ENCODE measurements at regions not wholly inside any gene's neighbourhood (a gene's known extent, or its start where the extent isn't known, plus 50 kb on each side); places are given as distances from the start of the nearest gene placed in this dataset.
A peak's percentile ranks its signal among the peaks of the same experiment; 100 is the strongest.

DNA sequence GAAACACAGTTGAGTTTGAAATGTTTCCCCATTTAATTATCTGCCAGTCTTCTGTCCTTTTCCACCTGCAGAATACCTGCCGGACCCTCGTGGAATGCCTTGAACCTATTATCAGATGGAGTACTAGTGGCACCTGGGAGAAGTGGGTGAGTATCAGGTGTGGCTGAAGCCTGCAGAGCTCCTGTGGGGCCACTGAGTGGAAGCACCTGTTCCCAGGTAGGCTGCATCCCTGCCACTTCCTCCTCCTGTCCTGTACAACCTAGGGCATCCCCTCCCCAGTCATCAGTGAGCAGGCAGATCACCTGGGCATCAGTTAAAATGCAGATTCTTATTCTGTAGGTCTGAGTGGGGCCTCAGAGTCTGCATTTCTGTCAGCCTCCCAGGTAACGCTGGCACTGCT lies 80.8 kb upstream of the BZW1 start:
- no peak overlapping the region for H2BK5ac ChIP-seq (ENCODE audit: low read depth, low read length)
- H3K4me3 ChIP-seq (ENCODE audit: extremely low read depth in 1 of 4, insufficient read depth in 2 of 4, low read depth in 3 of 4, low read length in 4 of 4) = no peak overlapping the region
- no peaks in the 10 kb centered on the region for H3K79me1 ChIP-seq (ENCODE audit: low read depth, low read length)
- no peaks in the 10 kb centered on the region; the same call in 1 of the 2 replicates for H3K23me2 ChIP-seq (ENCODE audit: low read depth, low read length)
- H3K4ac ChIP-seq (replicated peaks; ENCODE audit: insufficient read length, low read depth, low read length) = no peak overlapping the region
- H3K9me3 ChIP-seq (ENCODE audit: insufficient read depth in 2 of 2, low read depth in 1 of 2, low read length in 1 of 2) = no peaks in the 10 kb centered on the region
- CTCF ChIA-PET (ENCODE audit: partially characterized antibody) = interaction anchor here (0.6 to 10.2 kb wide), 9 partner anchors 10 to 144 kb away, joined by 3 to 130 read pairs (median 3); no protein-coding TSS in a partner anchor
- H2BK15ac ChIP-seq (ENCODE audit: low read length) = no peak overlapping the region
- H2AK5ac ChIP-seq (ENCODE audit: low read depth, low read length) = no peak overlapping the region
- H2BK120ac ChIP-seq (replicated peaks; ENCODE audit: low read depth, low read length) = no peak overlapping the region
- H3K18ac ChIP-seq (ENCODE audit: extremely low read depth, low read length) = no peak overlapping the region
- H3K27ac ChIP-seq (ENCODE audit: low read depth, low read length) = no peak overlapping the region
- no peak overlapping the region for H4K8ac ChIP-seq (ENCODE audit: extremely low read depth, insufficient read depth, low read length)
- H3K56ac ChIP-seq (replicated peaks; ENCODE audit: insufficient read length, low read depth, low read length) = no peak overlapping the region
- 0 out of 4 replicates have a peak overlapping the region, but pooled peaks have one; percentile 8 to 21 for H3K4me2 ChIP-seq (ENCODE audit: insufficient read depth in 1 of 2, low read depth in 2 of 2, low read length in 2 of 2)
- POLR2A ChIA-PET (ENCODE audit: partially characterized antibody) = no interaction called here
- H3K23ac ChIP-seq (ENCODE audit: insufficient read length) = no peak overlapping the region
- H2BK20ac ChIP-seq (ENCODE audit: low read length) = no peak overlapping the region
- no peak for FAIRE-seq
- no peaks in the 10 kb centered on the region for H3K27me3 ChIP-seq (replicated peaks in 1 of 4; ENCODE audit: control insufficient read depth in 3 of 4, extremely low read depth in 1 of 4, insufficient read depth in 3 of 4, low read length in 3 of 4)
- no peak overlapping the region for H4K91ac ChIP-seq (replicated peaks; ENCODE audit: insufficient read length, low read length)
- no peak overlapping the region for H3K9ac ChIP-seq (replicated peaks in 1 of 4; ENCODE audit: extremely low read depth in 1 of 4, low read depth in 3 of 4, low read length in 3 of 4)
- 90% methylated on average over 3 of the region's 3 CpGs; no CpG with 5 or more reads in 1 of the 2 experiments for WGBS, 2 experiments (ENCODE audit: extremely low coverage in 1 of 2, insufficient coverage in 1 of 2, insufficient read length in 1 of 2, insufficient replicate concordance in 2 of 2, low coverage in 1 of 2, low lambda C conversion rate in 2 of 2, missing lambda C conversion rate in 1 of 2)
- no peak overlapping the region for H3K14ac ChIP-seq (ENCODE audit: insufficient read length)
- H3K36me3 ChIP-seq (ENCODE audit: control insufficient read depth in 2 of 4, insufficient read depth in 4 of 4, low read length in 3 of 4) = no peaks in the 10 kb centered on the region
- no peaks in the 10 kb centered on the region for H4K20me1 ChIP-seq (replicated peaks in 1 of 2; ENCODE audit: control insufficient read depth in 1 of 2, insufficient read depth in 2 of 2, low read length in 2 of 2)
- no peak for DNase-seq (ENCODE audit: low read depth in 1 of 2, low spot score in 2 of 2)
- peaks cover 0 to 12% (median 8%) of the 10 kb centered on the region in 4 experiments; a peak in 4 of 7 replicates for H3K4me1 ChIP-seq (replicated peaks in 1 of 4; ENCODE audit: control insufficient read depth in 3 of 4, insufficient read depth in 4 of 4, low read length in 3 of 4)
- no peak overlapping the region for H2AFZ ChIP-seq (ENCODE audit: low read length)
- H3K79me2 ChIP-seq (ENCODE audit: control insufficient read depth in 1 of 2, insufficient read depth in 2 of 2, low read length in 2 of 2) = no peaks in the 10 kb centered on the region
- no peak overlapping the region for H4K5ac ChIP-seq (ENCODE audit: insufficient read length, low read depth, low read length)
- H2BK12ac ChIP-seq (ENCODE audit: low read depth, low read length) = no peak overlapping the region
